GM12878 (cell line): ENCODE measurements at regions not wholly inside any gene's neighbourhood (a gene's known extent, or its start where the extent isn't known, plus 50 kb on each side); places are given as distances from the start of the nearest gene placed in this dataset.

ENCODE experiments used
- ATAC-seq: fragments of 200-7000 bp; cut with Tn5 transposase; 3 replicates; pipeline ENCODE4 v1.9.1; 2020; ENCODE audit warnings: mild to moderate bottlenecking, moderate library complexity
- BruUV-seq: library from RNA; stranded (reverse); fragments of 400-500 nt; replicated peaks from 2 replicates; lab custom pipeline; 2021; lab: Mats Ljungman, UMichigan
- CTCF ChIA-PET: fragments of 300-600 bp; sonication (Branson Sonifier 250); formaldehyde crosslinking; extraction: SDS; loops from one replicate; lab custom pipeline; 2021; ENCODE audit warnings: inconsistent platforms; lab: Yijun Ruan, JAX
- POLR2A ChIA-PET: fragments of 350-600 bp; formaldehyde crosslinking; extraction: SDS; loops from one replicate; lab custom pipeline; 2021; ENCODE audit warnings: inconsistent platforms; lab: Charles Lee
- RAD21 ChIA-PET: fragments of 300-600 bp; sonication (Branson Sonifier 250); formaldehyde crosslinking; loops from one replicate; lab custom pipeline; 2023; ENCODE audit warnings: antibody characterized with exemption; ENCODE audit not compliant: unreplicated experiment; lab: Charles Lee
- SMC1A ChIA-PET: fragments of 300-600 bp; sonication (Branson Sonifier 250); formaldehyde crosslinking; loops from one replicate; lab custom pipeline; 2023; ENCODE audit not compliant: unreplicated experiment, uncharacterized antibody; lab: Charles Lee
- DNase-seq: peaks from one replicate; pipeline ENCODE4 v3.0.0-alpha.2; 2011; ENCODE audit warnings: low read depth, low spot score
- FAIRE-seq: peaks from 3 replicates; lab custom pipeline; 2011; peaks lifted over from hg19 to GRCh38; lab: Jason Lieb, UNC
- H2AFZ ChIP-seq: 2 replicates; pipeline ENCODE4 v1.6.0; 2011; ENCODE audit warnings: low read depth, low read length, control low read depth; ENCODE audit not compliant: control insufficient read depth
- H3K27ac ChIP-seq: 2 replicates; pipeline ENCODE4 v1.5.1; 2011; ENCODE audit warnings: control low read depth; ENCODE audit not compliant: control insufficient read depth, insufficient read depth
- H3K27me3 ChIP-seq, 2 experiments: replicated peaks in 1 of 2; 2 replicates each; pipeline versions ENCODE4 v1.6.0 to v1.6.1; 2011; ENCODE audit warnings: low read length in 1 of 2; ENCODE audit not compliant: control insufficient read depth in 2 of 2, insufficient read depth in 2 of 2
- H3K36me3 ChIP-seq, 2 experiments: 2 replicates each; pipeline ENCODE4 v1.5.1; 2011; ENCODE audit warnings: low read length in 1 of 2; ENCODE audit not compliant: control insufficient read depth in 2 of 2, insufficient read depth in 2 of 2
- H3K4me1 ChIP-seq: 2 replicates; pipeline ENCODE4 v1.6.1; 2011; ENCODE audit warnings: mild to moderate bottlenecking, low read length, moderate library complexity, mixed read lengths; ENCODE audit not compliant: control insufficient read depth, insufficient read depth
- H3K4me2 ChIP-seq: 2 replicates; pipeline ENCODE4 v1.6.0; 2011; ENCODE audit warnings: control low read depth; ENCODE audit not compliant: control insufficient read depth, insufficient read depth
- H3K4me3 ChIP-seq: fragments of 200-600 bp; sonication (generic); 2 replicates; pipeline ENCODE4 v1.5.1; 2016
- H3K79me2 ChIP-seq: 2 replicates; pipeline ENCODE4 v1.6.0; 2011; ENCODE audit warnings: low read length; ENCODE audit not compliant: control insufficient read depth, insufficient read depth
- H3K9ac ChIP-seq: 2 replicates; pipeline ENCODE4 v1.8.0; 2011; ENCODE audit warnings: low read length, control low read depth, mixed read lengths; ENCODE audit not compliant: control insufficient read depth, insufficient read depth
- H3K9me3 ChIP-seq: replicated peaks from 3 replicates; pipeline ENCODE4 v1.5.1; 2011; ENCODE audit warnings: mild to moderate bottlenecking, low read length; ENCODE audit not compliant: control insufficient read depth, insufficient read depth
- H4K20me1 ChIP-seq: 2 replicates; pipeline ENCODE4 v1.6.0; 2011; ENCODE audit not compliant: control insufficient read depth, insufficient read depth
- BMI1 ChIP-seq: fragments of 450-650 bp; IDR thresholded peaks from 2 replicates; pipeline ENCODE4 v1.6.1; 2016; ENCODE audit warnings: mild to moderate bottlenecking, moderate library complexity, borderline replicate concordance
- E2F4 ChIP-seq: IDR thresholded peaks from 2 replicates; pipeline ENCODE4 v1.6.1; 2012; ENCODE audit warnings: low read depth, low read length, improper control_type of control experiment
- E2F8 ChIP-seq: fragments of 450-650 bp; IDR thresholded peaks from 2 replicates; pipeline ENCODE4 v1.6.1; 2018; ENCODE audit warnings: mild to moderate bottlenecking, low read depth, moderate library complexity; ENCODE audit not compliant: partially characterized antibody
- EGR1 ChIP-seq, 2 experiments: IDR thresholded peaks; 1 replicate in 1 of 2; 2 replicates in 1 of 2; pipeline ENCODE4 v1.6.1; 2011 to 2012; ENCODE audit warnings: low read depth in 2 of 2, low read length in 2 of 2, borderline replicate concordance in 1 of 2, mild to moderate bottlenecking in 1 of 2, moderate library complexity in 1 of 2
- HDAC2 ChIP-seq: fragments of 200-600 bp; sonication (generic); IDR thresholded peaks from 2 replicates; pipeline ENCODE4 v1.6.1; 2017
- HDGF ChIP-seq: fragments of 450-650 bp; IDR thresholded peaks from 2 replicates; pipeline ENCODE4 v1.6.1; 2016; ENCODE audit warnings: antibody characterized with exemption
- IKZF2 ChIP-seq, 2 experiments: fragments of 450-650 bp; IDR thresholded peaks; 2 replicates each; pipeline ENCODE4 v1.6.1; 2017; ENCODE audit warnings: mild to moderate bottlenecking in 2 of 2, moderate library complexity in 2 of 2
- JUND ChIP-seq: IDR thresholded peaks from 2 replicates; pipeline ENCODE4 v1.6.1; 2012; ENCODE audit warnings: low read depth, mild to moderate bottlenecking, low read length, improper control_type of control experiment, moderate library complexity
- KLF5 ChIP-seq: fragments of 450-650 bp; IDR thresholded peaks from 2 replicates; pipeline ENCODE4 v1.6.1; 2014; ENCODE audit warnings: mild to moderate bottlenecking; ENCODE audit not compliant: partially characterized antibody
- MEF2B ChIP-seq: fragments of 450-650 bp; IDR thresholded peaks from 2 replicates; pipeline ENCODE4 v1.6.1; 2018; ENCODE audit warnings: mild to moderate bottlenecking, moderate library complexity; ENCODE audit not compliant: partially characterized antibody, poor library complexity, severe bottlenecking
- NFIC ChIP-seq: IDR thresholded peaks from 2 replicates; pipeline ENCODE4 v1.6.1; 2012; ENCODE audit warnings: low read depth, mild to moderate bottlenecking, inconsistent platforms, low read length, moderate library complexity
- NR2C1 ChIP-seq: fragments of 450-650 bp; IDR thresholded peaks from 2 replicates; pipeline ENCODE4 v1.6.1; 2017; ENCODE audit warnings: antibody characterized with exemption, mild to moderate bottlenecking, moderate library complexity
- NRF1 ChIP-seq: conservative IDR thresholded peaks from 2 replicates; pipeline ENCODE4 v1.6.1; 2011; ENCODE audit warnings: mild to moderate bottlenecking, low read depth, low read length, improper control_type of control experiment
- POLR2AphosphoS2 ChIP-seq: IDR thresholded peaks from 2 replicates; pipeline ENCODE4 v1.6.1; 2011; ENCODE audit warnings: low read depth, mild to moderate bottlenecking, low read length, improper control_type of control experiment, moderate library complexity
- RAD21 ChIP-seq: IDR thresholded peaks from 2 replicates; pipeline ENCODE4 v1.6.1; 2011; ENCODE audit warnings: mild to moderate bottlenecking, low read depth, low read length, moderate library complexity; ENCODE audit not compliant: insufficient read depth
- RCOR1 ChIP-seq: conservative IDR thresholded peaks from 2 replicates; pipeline ENCODE4 v1.6.1; 2012; ENCODE audit warnings: low read depth, low read length, improper control_type of control experiment
- SP1 ChIP-seq: IDR thresholded peaks from one replicate; pipeline ENCODE4 v1.6.1; 2011; ENCODE audit warnings: low read depth, low read length
- WGBS: methylation state at CpG from one replicate; pipeline ENCODE4 v1.1.6; 2016; ENCODE audit warnings: low lambda C conversion rate; ENCODE audit not compliant: insufficient replicate concordance, insufficient coverage; ENCODE audit errors: missing lambda C conversion rate; 5-methylcytosine and 5-hydroxymethylcytosine counted together
- in situ Hi-C: fragments of 300-500 bp; cut with MboI; formaldehyde crosslinking; loops from 9 replicates; pipeline ENCODE4 v1.14.3; 2018; ENCODE audit warnings: mixed read lengths
- intact Hi-C: fragments of 100-400 bp; cut with micrococcal nuclease; formaldehyde crosslinking; loops from one replicate; pipeline ENCODE4 v1.14.2; 2022; ENCODE audit not compliant: unreplicated experiment

GRCh38 chr6:41429506-41430504 lies 94.4 kb downstream of the NCR2 start:
- H3K79me2 ChIP-seq = no peaks in the 10 kb centered on the region
- RAD21 ChIA-PET = interaction anchor here (0.8 to 1.3 kb wide), 2 partner anchors 34 to 159 kb away, joined by 3 read pairs; no protein-coding TSS in a partner anchor
- no peak overlapping the region for H3K4me2 ChIP-seq
- intact Hi-C loops = no loop called here
- ATAC-seq = no peak
- no peaks in the 10 kb centered on the region for H3K9me3 ChIP-seq
- H3K4me1 ChIP-seq = peaks cover 10% of the 10 kb centered on the region
- 62% methylated on average over 14 of the region's 14 CpGs for WGBS
- H3K27me3 ChIP-seq = peaks cover 12 to 18% of the 10 kb centered on the region in 2 experiments
- H4K20me1 ChIP-seq = no peaks in the 10 kb centered on the region
- no peak overlapping the region for H3K27ac ChIP-seq
- no peak for FAIRE-seq
- H3K36me3 ChIP-seq = no peaks in the 10 kb centered on the region
- in situ Hi-C loops = no loop called here
- POLR2A ChIA-PET = interaction anchor here (0.5 to 1.1 kb wide), 2 partner anchors 9 to 304 kb away, joined by 4 read pairs; no protein-coding TSS in a partner anchor
- SMC1A ChIA-PET = interaction anchor here (1.2 to 1.7 kb wide), 2 partner anchors 9 to 26 kb away, joined by 3 to 6 read pairs; no protein-coding TSS in a partner anchor
- no TSS peak for BruUV-seq
- H3K4me3 ChIP-seq = no peak overlapping the region
- H3K9ac ChIP-seq = no peak overlapping the region
- TF ChIP-seq E2F4 (no peak), RCOR1 (no peak), HDAC2 (no peak), POLR2AphosphoS2 (no peak), JUND (no peak), NR2C1 (no peak), HDGF (no peak), MEF2B (no peak), KLF5 (no peak), IKZF2 (IDR thresholded peaks at IDR 0.05) (no peak), RAD21 (no peak), EGR1 (IDR thresholded peaks at IDR 0.05; ENCODE audit: borderline replicate concordance in 1 of 2, low read depth in 2 of 2, low read length in 2 of 2) (no peak), NRF1 (no peak), E2F8 (no peak), BMI1 (no peak), SP1 (no peak), NFIC (no peak)
- no peak overlapping the region for H2AFZ ChIP-seq
- CTCF ChIA-PET = interaction anchor here (1.6 kb wide), 1 partner anchor 123 kb away, joined by 3 read pairs; no protein-coding TSS in a partner anchor
- DNase-seq = no peak
